Common myeloid progenitor, CD34-positive (primary cell): ENCODE measurements at regions not wholly inside any gene's neighbourhood (a gene's known extent, or its start where the extent isn't known, plus 50 kb on each side); places are given as distances from the start of the nearest gene placed in this dataset.

Source experiments
- CTCF ChIA-PET: fragments of 350-600 bp; sonication (Branson Sonifier 250); formaldehyde crosslinking; loops from one replicate; lab custom pipeline; 2021; ENCODE audit warnings: antibody characterized with exemption; lab: Charles Lee
- POLR2A ChIA-PET: fragments of 350-600 bp; sonication (Branson Sonifier 250); formaldehyde crosslinking; loops from one replicate; lab custom pipeline; 2021; ENCODE audit warnings: antibody characterized with exemption; lab: Charles Lee
- DNase-seq, 3 donors: peaks; one replicate each; pipeline versions ENCODE4 v3.0.0 to v3.0.0-alpha.2; 2013
- H3K27ac ChIP-seq, 2 experiments: 1 replicate in 1 of 2; 2 replicates in 1 of 2; pipeline ENCODE4 v1.7.0; 2013; ENCODE audit warnings: inconsistent platforms in 2 of 2, low read length in 2 of 2, mild to moderate bottlenecking in 2 of 2, low read depth in 1 of 2, moderate library complexity in 1 of 2; ENCODE audit not compliant: severe bottlenecking in 2 of 2, insufficient read depth in 1 of 2, poor library complexity in 1 of 2
- H3K27me3 ChIP-seq, 5 experiments: replicated peaks in 2 of 5; 1 replicate in 3 of 5; 2 replicates in 2 of 5; pipeline versions ENCODE4 v1.6.1 to v1.7.0; 2013; ENCODE audit warnings: low read length in 4 of 5, mild to moderate bottlenecking in 2 of 5, moderate library complexity in 2 of 5, inconsistent platforms in 1 of 5; ENCODE audit not compliant: insufficient read depth in 5 of 5, control insufficient read depth in 4 of 5
- H3K36me3 ChIP-seq, 4 experiments: 1 replicate in 2 of 4; 2 replicates in 2 of 4; pipeline versions ENCODE4 v1.6.1 to v1.7.0; 2013; ENCODE audit warnings: low read length in 3 of 4, control low read depth in 1 of 4, mild to moderate bottlenecking in 1 of 4; ENCODE audit not compliant: control insufficient read depth in 4 of 4, insufficient read depth in 4 of 4
- H3K4me1 ChIP-seq, 4 experiments: 1 replicate in 3 of 4; 2 replicates in 1 of 4; pipeline versions ENCODE4 v1.6.1 to v1.7.1; 2013; ENCODE audit warnings: low read length in 3 of 4, mild to moderate bottlenecking in 3 of 4, control low read depth in 1 of 4, inconsistent platforms in 1 of 4, moderate library complexity in 1 of 4; ENCODE audit not compliant: control insufficient read depth in 4 of 4, insufficient read depth in 4 of 4; ENCODE audit errors: control extremely low read depth in 1 of 4
- H3K4me3 ChIP-seq, 7 experiments: 1 replicate in 4 of 7; 2 replicates in 3 of 7; pipeline versions ENCODE4 v1.5.1 to v1.7.0; 2013; ENCODE audit warnings: mild to moderate bottlenecking in 7 of 7, low read length in 6 of 7, moderate library complexity in 6 of 7, inconsistent platforms in 2 of 7, low read depth in 2 of 7, control low read depth in 1 of 7; ENCODE audit not compliant: insufficient read depth in 4 of 7, control insufficient read depth in 1 of 7; ENCODE audit errors: extremely low read depth in 1 of 7
- H3K9me3 ChIP-seq, 5 experiments: 1 replicate in 4 of 5; 2 replicates in 1 of 5; pipeline versions ENCODE4 v1.6.1 to v1.7.1; 2013; ENCODE audit warnings: low read length in 4 of 5, mild to moderate bottlenecking in 2 of 5, inconsistent platforms in 1 of 5, low read depth in 1 of 5, moderate library complexity in 1 of 5; ENCODE audit not compliant: control insufficient read depth in 4 of 5, insufficient read depth in 2 of 5; ENCODE audit errors: control extremely low read depth in 1 of 5
- WGBS: methylation state at CpG from one replicate; pipeline ENCODE4 v1.1.5; 2013; ENCODE audit not compliant: insufficient coverage; 5-methylcytosine and 5-hydroxymethylcytosine counted together

DNA sequence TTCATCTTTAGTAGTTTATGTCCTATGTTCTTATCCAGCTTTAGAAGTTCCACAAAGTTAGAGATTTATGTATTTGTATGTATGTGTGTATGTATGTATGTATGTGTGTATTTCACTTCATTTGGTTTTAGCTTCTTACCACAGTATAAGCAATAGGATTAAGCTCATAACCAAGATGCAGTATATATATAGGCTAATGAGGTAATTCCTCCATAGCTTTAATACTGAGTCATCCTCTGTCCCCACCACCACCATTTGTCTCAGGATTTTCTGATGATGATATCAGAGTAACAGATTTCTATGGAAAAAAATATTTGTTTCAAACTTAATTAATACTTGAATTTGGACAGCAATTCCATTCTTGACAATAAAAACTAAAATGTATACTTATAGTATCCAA is 159.2 kb downstream of the SOX11 start:
- POLR2A ChIA-PET, result no interaction called here
- H3K36me3 ChIP-seq, result no peaks in the 10 kb centered on the region

DNA sequence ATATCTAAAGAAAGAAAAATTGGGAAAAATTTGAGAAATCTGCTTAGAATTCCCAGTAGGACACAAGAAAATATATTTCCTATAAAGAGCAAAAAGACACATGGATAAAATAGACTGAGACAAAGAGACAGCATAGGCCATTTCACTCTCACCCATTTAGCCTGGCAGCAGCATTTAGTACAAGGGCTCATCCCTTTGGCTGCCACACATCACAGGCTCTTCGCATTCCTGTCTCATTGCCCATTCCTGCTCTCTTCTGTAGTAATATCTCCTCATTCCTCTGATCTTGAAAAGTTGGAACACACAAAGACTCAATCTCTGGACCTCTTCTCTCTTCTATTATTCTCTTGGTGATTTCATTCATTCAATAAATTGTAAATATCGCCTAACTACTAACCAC is 162.6 kb downstream of the SOX11 start:
- Histone ChIP-seq H3K4me3 (no peak overlapping the region), H3K27me3 (no peaks in the 10 kb centered on the region), H3K36me3 (no peaks in the 10 kb centered on the region), H3K4me1 (no peaks in the 10 kb centered on the region), H3K9me3 (no peaks in the 10 kb centered on the region), H3K27ac (no peak overlapping the region)
- no peak for DNase-seq
- POLR2A ChIA-PET, result no interaction called here
- WGBS, result 100% methylated on average over 2 of the region's 2 CpGs
- CTCF ChIA-PET, result no interaction called here

More for the DNA sequence above, 159.2 kb downstream of the SOX11 start:
- Histone ChIP-seq H3K4me1 (no peaks in the 10 kb centered on the region), H3K27ac (no peak overlapping the region), H3K27me3 (no peaks in the 10 kb centered on the region), H3K4me3 (no peak overlapping the region), H3K9me3 (no peaks in the 10 kb centered on the region)
- CTCF ChIA-PET, result no interaction called here
- DNase-seq, result no peak

DNA sequence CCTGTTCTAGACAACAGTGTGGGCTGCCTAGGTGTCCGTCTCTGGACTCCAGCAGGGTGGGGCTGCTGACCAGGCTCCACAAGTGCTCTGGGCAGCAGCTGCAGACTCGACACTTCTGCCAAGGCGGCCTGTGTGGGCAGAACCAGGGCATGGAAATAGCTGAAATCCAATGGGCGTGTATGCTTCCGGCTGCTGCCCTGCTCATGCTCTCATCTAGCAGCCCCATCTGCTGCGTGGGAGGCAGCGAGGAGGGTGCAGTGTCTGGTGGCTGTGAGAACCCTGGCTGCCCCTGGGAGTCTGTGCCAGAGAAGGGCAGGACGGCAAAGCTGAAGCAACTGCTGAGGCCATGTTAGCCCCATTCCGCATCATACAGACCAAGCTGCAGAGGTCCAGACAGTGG is 174.9 kb downstream of the SOX11 start:
- H3K9me3 ChIP-seq, result no peaks in the 10 kb centered on the region
- ChIA-PET CTCF (no interaction called here), POLR2A (no interaction called here)
- 91% methylated on average over 9 of the region's 9 CpGs for WGBS
- H3K4me3 ChIP-seq, result no peak overlapping the region
- H3K36me3 ChIP-seq, result no peaks in the 10 kb centered on the region
- no peak for DNase-seq
- peaks cover 0 to 1% (median 0%) of the 10 kb centered on the region in 5 experiments for H3K27me3 ChIP-seq
- no peaks in the 10 kb centered on the region for H3K4me1 ChIP-seq
- H3K27ac ChIP-seq, result no peak overlapping the region

- Histone ChIP-seq H3K4me1 (no peaks in the 10 kb centered on the region), H3K4me3 (no peak overlapping the region), H3K27ac (no peak overlapping the region), H3K36me3 (no peaks in the 10 kb centered on the region), H3K9me3 (peaks cover 0 to under 1% (median 0%) of the 10 kb centered on the region in 5 experiments), H3K27me3 (peaks cover 0 to 1% (median 0%) of the 10 kb centered on the region in 5 experiments)
- POLR2A ChIA-PET, result no interaction called here
- no peak for DNase-seq
- 92% methylated on average over 6 of the region's 8 CpGs for WGBS
- CTCF ChIA-PET, result no interaction called here
Observed at GRCh38 chr2:5868931-5869330, 176.7 kb downstream of the SOX11 start.

DNA sequence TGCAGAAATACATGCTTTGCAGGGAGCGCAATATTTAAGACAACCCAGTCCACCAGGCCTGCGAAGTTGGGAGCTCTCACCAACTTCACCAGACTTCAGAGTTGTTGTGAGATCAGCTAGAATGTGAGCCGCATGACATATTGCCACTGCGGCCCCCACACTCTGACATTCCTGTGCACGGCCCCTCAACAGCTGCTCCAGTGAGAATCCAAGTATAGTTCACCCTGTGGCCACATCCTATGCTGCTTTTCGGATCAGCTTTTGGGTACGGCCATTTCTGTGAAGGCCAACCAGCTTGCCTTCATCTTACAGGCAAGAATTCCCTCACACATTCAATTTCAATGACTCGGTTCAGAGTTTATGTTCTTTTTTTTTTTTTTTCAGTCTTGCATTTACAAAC is 177.8 kb downstream of the SOX11 start:
- no peaks in the 10 kb centered on the region for H3K36me3 ChIP-seq
- CTCF ChIA-PET, result no interaction called here
- H3K9me3 ChIP-seq, result peaks cover 0 to 3% (median 0%) of the 10 kb centered on the region in 5 experiments
- no peak overlapping the region for H3K4me3 ChIP-seq
- no peaks in the 10 kb centered on the region for H3K4me1 ChIP-seq
- POLR2A ChIA-PET, result no interaction called here
- no peak for DNase-seq
- WGBS, result 95% methylated on average over 7 of the region's 8 CpGs
- H3K27ac ChIP-seq, result no peak overlapping the region
- peaks cover 0 to 1% (median 0%) of the 10 kb centered on the region in 5 experiments for H3K27me3 ChIP-seq

DNA sequence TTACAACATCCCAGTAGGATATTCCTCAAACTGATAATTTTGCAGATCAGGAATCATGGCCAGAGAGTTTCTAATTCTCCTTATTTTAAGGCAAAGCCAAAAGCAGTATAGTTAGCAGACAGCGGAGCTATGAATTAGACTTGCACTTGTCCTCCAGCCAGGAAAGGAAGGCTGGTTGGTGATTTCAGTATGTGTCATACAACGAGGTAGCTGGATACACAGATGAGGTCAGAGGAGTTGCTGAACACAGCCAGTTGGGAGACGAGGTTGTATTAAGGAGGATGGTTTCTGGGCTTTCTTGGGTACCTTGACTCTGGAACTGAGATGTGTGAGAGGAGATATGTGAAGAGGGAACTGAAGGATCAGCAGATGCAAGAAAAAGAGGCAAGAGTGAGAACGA is 185.2 kb downstream of the SOX11 start:
- CTCF ChIA-PET, result no interaction called here
- Histone ChIP-seq H3K36me3 (no peaks in the 10 kb centered on the region), H3K27ac (no peak overlapping the region), H3K27me3 (no peaks in the 10 kb centered on the region), H3K4me1 (no peaks in the 10 kb centered on the region), H3K9me3 (peaks cover 0 to 5% (median 0%) of the 10 kb centered on the region in 5 experiments), H3K4me3 (no peak overlapping the region)
- DNase-seq, result no peak
- WGBS, result 91% methylated on average over 3 of the region's 4 CpGs
- POLR2A ChIA-PET, result no interaction called here

- Histone ChIP-seq H3K36me3 (no peaks in the 10 kb centered on the region), H3K4me3 (no peak overlapping the region), H3K27ac (no peak overlapping the region), H3K9me3 (peaks cover 0 to 2% (median 0%) of the 10 kb centered on the region in 5 experiments), H3K27me3 (no peaks in the 10 kb centered on the region), H3K4me1 (no peaks in the 10 kb centered on the region)
- POLR2A ChIA-PET, result no interaction called here
- 75% methylated on average over 2 of the region's 5 CpGs for WGBS
- CTCF ChIA-PET, result no interaction called here
- no peak for DNase-seq
Observed at GRCh38 chr2:5885451-5886173, 193.4 kb downstream of the SOX11 start.
